ENCODE measurements at regions not wholly inside any gene's neighbourhood (a gene's known extent, or its start where the extent isn't known, plus 50 kb on each side); places are given as distances from the start of the nearest gene placed in this dataset.
"Not testable (repeated sequence)": the region's sequence is repeated elsewhere in the genome, so short reads cannot be mapped to it uniquely, and the experiment has no call there.

- H3K27ac ChIP-seq = no peak overlapping the region
- ATAC-seq (no peak), DNase-seq (no peak)
- H3K27me3 ChIP-seq (ENCODE audit: low read depth) = no peaks in the 10 kb centered on the region
- H3K4me1 ChIP-seq = no peaks in the 10 kb centered on the region
- intact Hi-C loops (cut with DNase I) = no loop called here
- H3K4me3 ChIP-seq = no peak overlapping the region
- no peak for TF ChIP-seq CTCF (IDR thresholded peaks at IDR 0.05)
- H3K36me3 ChIP-seq = no peaks in the 10 kb centered on the region
- no peaks in the 10 kb centered on the region for H3K9me3 ChIP-seq
Observed at GRCh38 chrX:39067866-39068265, 266.6 kb downstream of the MID1IP1 start.

GRCh38 chrX:39068634-39069033, 267.4 kb downstream of the MID1IP1 start:
- H3K27me3 ChIP-seq (ENCODE audit: low read depth); DNase-seq; intact Hi-C loops (cut with DNase I); H3K4me3 ChIP-seq; H3K9me3 ChIP-seq; ATAC-seq; H3K36me3 ChIP-seq; H3K27ac ChIP-seq; H3K4me1 ChIP-seq: not testable (repeated sequence)

GRCh38 chrX:39070009-39070408, 268.8 kb downstream of the MID1IP1 start:
- Histone ChIP-seq H3K4me1 (no peaks in the 10 kb centered on the region), H3K9me3 (no peaks in the 10 kb centered on the region), H3K27ac (no peak overlapping the region), H3K36me3 (no peaks in the 10 kb centered on the region), H3K27me3 (ENCODE audit: low read depth) (no peaks in the 10 kb centered on the region), H3K4me3 (no peak overlapping the region)
- no peak for DNase-seq
- ATAC-seq = no peak
- no peak for TF ChIP-seq CTCF (IDR thresholded peaks at IDR 0.05)
- intact Hi-C loops (cut with DNase I) = no loop called here

- no peak for DNase-seq
- intact Hi-C loops (cut with DNase I) = no loop called here
Observed at GRCh38 chrX:39073131-39073530, 271.9 kb downstream of the MID1IP1 start.

GRCh38 chrX:39096599-39096998, 295.3 kb downstream of the MID1IP1 start:
- no peaks in the 10 kb centered on the region for H3K4me1 ChIP-seq
- H3K27me3 ChIP-seq (ENCODE audit: low read depth) = no peaks in the 10 kb centered on the region
- H3K27ac ChIP-seq = no peak overlapping the region
- no peaks in the 10 kb centered on the region for H3K9me3 ChIP-seq
- no peak for DNase-seq
- H3K4me3 ChIP-seq = no peak overlapping the region
- TF ChIP-seq CTCF (IDR thresholded peaks at IDR 0.05) = no peak
- ATAC-seq = no peak
- intact Hi-C loops (cut with DNase I) = no loop called here
- no peaks in the 10 kb centered on the region for H3K36me3 ChIP-seq

More at GRCh38 chrX:39073131-39073530, 271.9 kb downstream of the MID1IP1 start:
- no peak overlapping the region for H3K4me3 ChIP-seq
- no peak for TF ChIP-seq CTCF (IDR thresholded peaks at IDR 0.05)
- ATAC-seq = no peak
- no peak overlapping the region for H3K27ac ChIP-seq
- no peaks in the 10 kb centered on the region for H3K4me1 ChIP-seq
- H3K27me3 ChIP-seq (ENCODE audit: low read depth) = no peaks in the 10 kb centered on the region
- H3K9me3 ChIP-seq = no peaks in the 10 kb centered on the region
- no peaks in the 10 kb centered on the region for H3K36me3 ChIP-seq

DNA sequence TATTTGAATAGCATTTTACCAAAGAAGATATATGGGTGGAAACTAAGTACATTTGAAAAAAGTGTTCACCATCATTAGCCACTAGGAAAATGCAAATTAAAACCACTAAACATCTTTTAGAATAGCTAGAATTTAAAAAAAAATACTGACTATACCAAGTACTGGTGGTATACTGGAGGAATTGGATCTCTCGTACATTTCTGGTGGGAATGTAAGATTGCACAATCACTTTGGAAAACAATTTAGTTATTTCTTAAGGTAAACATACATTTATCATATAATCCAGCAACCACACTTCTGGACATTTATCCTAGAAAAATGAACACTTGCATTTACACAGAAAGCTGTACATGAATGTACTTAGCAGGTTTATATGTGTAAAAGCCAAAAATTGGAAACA, 303.5 kb downstream of the MID1IP1 start:
- no peaks in the 10 kb centered on the region for H3K27me3 ChIP-seq (ENCODE audit: low read depth)
- no peaks in the 10 kb centered on the region for H3K36me3 ChIP-seq
- H3K9me3 ChIP-seq = no peaks in the 10 kb centered on the region
- DNase-seq = no peak
- H3K27ac ChIP-seq = no peak overlapping the region
- no peak for ATAC-seq
- H3K4me3 ChIP-seq = no peak overlapping the region
- TF ChIP-seq CTCF (IDR thresholded peaks at IDR 0.05) = no peak
- no peaks in the 10 kb centered on the region for H3K4me1 ChIP-seq
- intact Hi-C loops (cut with DNase I) = no loop called here

Data from lower lobe of right lung (tissue), 2 donors.